Epithelial cell of proximal tubule (primary cell): ENCODE measurements at regions not wholly inside any gene's neighbourhood (a gene's known extent, or its start where the extent isn't known, plus 50 kb on each side); places are given as distances from the start of the nearest gene placed in this dataset.

ENCODE experiments used
- DNase-seq: peaks from one replicate; pipeline ENCODE4 v3.0.0-alpha.2; 2011; ENCODE audit warnings: low read depth
- H3K4me3 ChIP-seq: 2 replicates; pipeline ENCODE4 v1.5.1; 2011; ENCODE audit warnings: low read depth, mild to moderate bottlenecking, low read length
- TF ChIP-seq, protein P1 (sequence below): conservative IDR thresholded peaks from 2 replicates; pipeline ENCODE4 v1.5.1; 2012; ENCODE audit warnings: low read depth, mild to moderate bottlenecking, low read length

DNA sequence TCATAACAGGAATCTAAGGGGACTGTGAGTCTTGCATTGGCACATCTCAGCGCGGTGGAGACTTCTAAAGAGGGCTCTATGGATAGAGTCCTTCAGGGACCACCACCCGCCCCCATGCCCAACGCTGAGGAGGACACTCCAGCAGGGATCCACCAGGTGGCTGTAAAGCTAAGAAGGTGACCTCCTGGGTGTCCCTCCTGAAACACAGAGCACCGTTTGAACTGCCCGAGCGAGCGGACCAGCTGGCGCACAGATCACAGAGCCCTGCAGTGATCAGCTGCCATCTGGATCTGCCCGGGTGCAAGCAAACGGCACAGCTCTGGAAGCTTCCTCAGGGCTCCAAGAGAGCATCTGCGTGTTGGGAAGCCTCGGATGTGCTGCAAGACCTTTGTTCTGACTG, 51.3 kb upstream of the LYST start:
- H3K4me3 ChIP-seq = no peak overlapping the region
- TF ChIP-seq, protein P1, sequence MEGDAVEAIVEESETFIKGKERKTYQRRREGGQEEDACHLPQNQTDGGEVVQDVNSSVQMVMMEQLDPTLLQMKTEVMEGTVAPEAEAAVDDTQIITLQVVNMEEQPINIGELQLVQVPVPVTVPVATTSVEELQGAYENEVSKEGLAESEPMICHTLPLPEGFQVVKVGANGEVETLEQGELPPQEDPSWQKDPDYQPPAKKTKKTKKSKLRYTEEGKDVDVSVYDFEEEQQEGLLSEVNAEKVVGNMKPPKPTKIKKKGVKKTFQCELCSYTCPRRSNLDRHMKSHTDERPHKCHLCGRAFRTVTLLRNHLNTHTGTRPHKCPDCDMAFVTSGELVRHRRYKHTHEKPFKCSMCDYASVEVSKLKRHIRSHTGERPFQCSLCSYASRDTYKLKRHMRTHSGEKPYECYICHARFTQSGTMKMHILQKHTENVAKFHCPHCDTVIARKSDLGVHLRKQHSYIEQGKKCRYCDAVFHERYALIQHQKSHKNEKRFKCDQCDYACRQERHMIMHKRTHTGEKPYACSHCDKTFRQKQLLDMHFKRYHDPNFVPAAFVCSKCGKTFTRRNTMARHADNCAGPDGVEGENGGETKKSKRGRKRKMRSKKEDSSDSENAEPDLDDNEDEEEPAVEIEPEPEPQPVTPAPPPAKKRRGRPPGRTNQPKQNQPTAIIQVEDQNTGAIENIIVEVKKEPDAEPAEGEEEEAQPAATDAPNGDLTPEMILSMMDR = no peak
- no peak for DNase-seq

DNA sequence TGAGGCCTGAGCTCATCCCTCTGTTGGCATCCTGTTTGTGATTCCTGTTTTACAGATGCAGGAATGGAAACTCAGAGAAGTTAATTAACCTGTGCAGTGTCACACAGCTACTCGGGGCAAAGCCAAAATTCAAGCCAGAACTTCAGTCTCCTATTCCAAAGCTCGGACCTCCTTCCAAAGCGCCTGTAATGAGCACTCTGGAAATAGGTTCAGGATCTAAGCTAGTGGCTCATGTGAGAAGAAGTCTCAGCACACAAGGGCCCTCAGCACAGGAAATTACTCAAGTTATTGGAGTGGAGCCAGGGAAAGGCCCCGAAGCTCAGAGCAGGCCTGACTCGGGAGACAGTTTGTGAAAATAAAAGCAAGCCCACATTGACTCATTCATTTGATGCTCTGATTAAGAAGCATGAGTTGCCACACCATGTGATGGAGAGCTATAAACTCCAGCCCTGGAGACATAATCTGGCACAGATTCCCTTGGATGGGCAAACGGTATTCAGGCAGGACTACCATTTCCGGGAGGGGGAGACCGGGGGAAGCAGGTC, 50.6 kb upstream of the LYST start:
- DNase-seq = peak; percentile 100
- H3K4me3 ChIP-seq = no peak overlapping the region
- TF ChIP-seq, protein P1 = no peak
